HEK293 (cell line): ENCODE measurements at regions not wholly inside any gene's neighbourhood (a gene's known extent, or its start where the extent isn't known, plus 50 kb on each side); places are given as distances from the start of the nearest gene placed in this dataset.

Source experiments
- CTCF ChIA-PET: fragments of 350-600 bp; formaldehyde crosslinking; extraction: SDS; loops from one replicate; lab custom pipeline; 2021; ENCODE audit warnings: antibody characterized with exemption; lab: Yijun Ruan, JAX
- POLR2A ChIA-PET: fragments of 300-600 bp; formaldehyde crosslinking; extraction: SDS; loops from one replicate; lab custom pipeline; 2020; ENCODE audit warnings: antibody characterized with exemption, inconsistent platforms; lab: Yijun Ruan, JAX
- H3K27ac ChIP-seq: fragments of 200-500 bp; sonication (Bioruptor generic); 2 replicates; pipeline ENCODE4 v1.5.1; 2014; ENCODE audit warnings: low read depth, low read length, control low read depth, inconsistent platforms; ENCODE audit errors: extremely low read depth
- H3K36me3 ChIP-seq, 2 experiments: fragments of 200-500 bp in 1 of 2; sonication (Bioruptor generic) in 1 of 2; 1 replicate in 1 of 2; 2 replicates in 1 of 2; pipeline ENCODE4 v1.5.1; 2014 to 2017; ENCODE audit warnings: inconsistent platforms in 2 of 2, low read length in 2 of 2; ENCODE audit not compliant: control insufficient read depth in 2 of 2, insufficient read depth in 1 of 2
- H3K4me1 ChIP-seq: fragments of 200-500 bp; sonication (Bioruptor generic); 2 replicates; pipeline ENCODE4 v1.5.1; 2014; ENCODE audit warnings: mild to moderate bottlenecking, low read length, inconsistent platforms; ENCODE audit not compliant: control insufficient read depth, insufficient read depth
- H3K4me3 ChIP-seq: 2 replicates; pipeline ENCODE4 v1.5.1; 2011; ENCODE audit warnings: low read depth, mild to moderate bottlenecking, control low read depth, low read length, moderate library complexity
- H3K9me3 ChIP-seq: fragments of 200-500 bp; sonication (Bioruptor generic); 2 replicates; pipeline ENCODE4 v1.5.1; 2014; ENCODE audit warnings: low read depth, low read length, inconsistent platforms; ENCODE audit not compliant: control insufficient read depth, insufficient read depth
- BCL11A ChIP-seq: fragments of 450-650 bp; formaldehyde crosslinking; IDR thresholded peaks from 2 replicates; pipeline ENCODE4 v1.5.1; 2016; ENCODE audit warnings: low read depth, missing biosample characterization, missing genetic modification characterization
- GLI4 ChIP-seq: fragments of 450-650 bp; formaldehyde crosslinking; IDR thresholded peaks from 2 replicates; pipeline ENCODE4 v1.5.1; 2016; ENCODE audit warnings: missing biosample characterization, missing genetic modification characterization
- KLF8 ChIP-seq: fragments of 450-650 bp; formaldehyde crosslinking; IDR thresholded peaks from 2 replicates; pipeline ENCODE4 v1.5.1; 2016; ENCODE audit warnings: missing biosample characterization, missing genetic modification characterization
- MYNN ChIP-seq: fragments of 450-650 bp; formaldehyde crosslinking; IDR thresholded peaks from 2 replicates; pipeline ENCODE4 v1.5.1; 2016; ENCODE audit warnings: missing biosample characterization, missing genetic modification characterization, borderline replicate concordance
- MZF1 ChIP-seq: fragments of 450-650 bp; formaldehyde crosslinking; IDR thresholded peaks from 2 replicates; pipeline ENCODE4 v1.5.1; 2017; ENCODE audit warnings: missing biosample characterization, missing genetic modification characterization, borderline replicate concordance
- OSR2 ChIP-seq: fragments of 450-650 bp; formaldehyde crosslinking; IDR thresholded peaks from 2 replicates; pipeline ENCODE4 v1.5.1; 2016; ENCODE audit warnings: missing biosample characterization, missing genetic modification characterization
- TCF7L2 ChIP-seq: IDR thresholded peaks from 2 replicates; pipeline ENCODE4 v1.6.1; 2011; ENCODE audit warnings: low read depth, mild to moderate bottlenecking, inconsistent platforms, low read length, moderate library complexity, borderline replicate concordance
- ZEB2 ChIP-seq: fragments of 450-650 bp; formaldehyde crosslinking; IDR thresholded peaks from 2 replicates; pipeline ENCODE4 v1.5.1; 2016; ENCODE audit warnings: missing biosample characterization, missing genetic modification characterization
- ZNF184 ChIP-seq: fragments of 450-650 bp; IDR thresholded peaks from 2 replicates; pipeline ENCODE4 v1.5.1; 2018; ENCODE audit warnings: missing biosample characterization, mild to moderate bottlenecking, missing genetic modification characterization
- ZNF214 ChIP-seq: fragments of 450-650 bp; formaldehyde crosslinking; IDR thresholded peaks from 2 replicates; pipeline ENCODE4 v1.5.1; 2017; ENCODE audit warnings: missing biosample characterization, mild to moderate bottlenecking, missing genetic modification characterization, borderline replicate concordance
- ZNF24 ChIP-seq: fragments of 450-650 bp; formaldehyde crosslinking; IDR thresholded peaks from 2 replicates; pipeline ENCODE4 v1.5.1; 2016; ENCODE audit warnings: missing biosample characterization, missing genetic modification characterization
- ZNF324 ChIP-seq: fragments of 450-650 bp; formaldehyde crosslinking; IDR thresholded peaks from 2 replicates; pipeline ENCODE4 v1.5.1; 2016; ENCODE audit warnings: missing biosample characterization, missing genetic modification characterization
- ZNF335 ChIP-seq: fragments of 450-650 bp; formaldehyde crosslinking; conservative IDR thresholded peaks from 2 replicates; pipeline ENCODE4 v1.5.1; 2016; ENCODE audit warnings: missing biosample characterization, missing genetic modification characterization
- ZNF341 ChIP-seq: fragments of 450-650 bp; formaldehyde crosslinking; IDR thresholded peaks from 2 replicates; pipeline ENCODE4; 2016; ENCODE audit warnings: low read depth, missing biosample characterization, missing genetic modification characterization
- ZNF391 ChIP-seq: fragments of 450-650 bp; formaldehyde crosslinking; IDR thresholded peaks from 2 replicates; pipeline ENCODE4 v1.5.1; 2016; ENCODE audit warnings: low read depth, missing biosample characterization, missing genetic modification characterization, borderline replicate concordance
- ZNF48 ChIP-seq: fragments of 450-650 bp; formaldehyde crosslinking; IDR thresholded peaks from 2 replicates; pipeline ENCODE4 v1.5.1; 2016; ENCODE audit warnings: missing biosample characterization, missing genetic modification characterization
- ZNF510 ChIP-seq: fragments of 450-650 bp; formaldehyde crosslinking; IDR thresholded peaks from 2 replicates; pipeline ENCODE4 v1.5.1; 2018; ENCODE audit warnings: mild to moderate bottlenecking, missing genetic modification characterization, missing biosample characterization; ENCODE audit not compliant: insufficient replicate concordance
- ZNF558 ChIP-seq: fragments of 450-650 bp; formaldehyde crosslinking; IDR thresholded peaks from 2 replicates; pipeline ENCODE4 v1.5.1; 2016; ENCODE audit warnings: missing biosample characterization, missing genetic modification characterization
- ZNF624 ChIP-seq: fragments of 450-650 bp; formaldehyde crosslinking; IDR thresholded peaks from 2 replicates; pipeline ENCODE4 v1.5.1; 2017; ENCODE audit warnings: missing biosample characterization, missing genetic modification characterization
- ZNF654 ChIP-seq: fragments of 450-650 bp; formaldehyde crosslinking; IDR thresholded peaks from 2 replicates; pipeline ENCODE4 v1.5.1; 2016; ENCODE audit warnings: low read depth, missing biosample characterization, missing genetic modification characterization
- ZNF664 ChIP-seq: fragments of 450-650 bp; formaldehyde crosslinking; IDR thresholded peaks from 2 replicates; pipeline ENCODE4 v1.5.1; 2016; ENCODE audit warnings: missing biosample characterization, missing genetic modification characterization
- TF ChIP-seq, protein P1 (sequence below): fragments of 450-650 bp; formaldehyde crosslinking; IDR thresholded peaks from 2 replicates; pipeline ENCODE4 v1.5.1; 2016; ENCODE audit warnings: missing biosample characterization, missing genetic modification characterization
- TF ChIP-seq, protein P2 (sequence below): fragments of 450-650 bp; formaldehyde crosslinking; IDR thresholded peaks from 2 replicates; pipeline ENCODE4 v1.5.1; 2016; ENCODE audit warnings: missing biosample characterization, missing genetic modification characterization
- TF ChIP-seq, protein P3 (sequence below): fragments of 450-650 bp; formaldehyde crosslinking; IDR thresholded peaks from 2 replicates; pipeline ENCODE4 v1.5.1; 2016; ENCODE audit warnings: missing biosample characterization, missing genetic modification characterization
- TF ChIP-seq, protein P4 (sequence below): fragments of 450-650 bp; formaldehyde crosslinking; IDR thresholded peaks from 2 replicates; pipeline ENCODE4 v1.5.1; 2017; ENCODE audit warnings: missing biosample characterization, missing genetic modification characterization
- TF ChIP-seq, protein P5 (sequence below): fragments of 450-650 bp; formaldehyde crosslinking; IDR thresholded peaks from 2 replicates; pipeline ENCODE4 v1.5.1; 2016; ENCODE audit warnings: missing biosample characterization, missing genetic modification characterization

DNA sequence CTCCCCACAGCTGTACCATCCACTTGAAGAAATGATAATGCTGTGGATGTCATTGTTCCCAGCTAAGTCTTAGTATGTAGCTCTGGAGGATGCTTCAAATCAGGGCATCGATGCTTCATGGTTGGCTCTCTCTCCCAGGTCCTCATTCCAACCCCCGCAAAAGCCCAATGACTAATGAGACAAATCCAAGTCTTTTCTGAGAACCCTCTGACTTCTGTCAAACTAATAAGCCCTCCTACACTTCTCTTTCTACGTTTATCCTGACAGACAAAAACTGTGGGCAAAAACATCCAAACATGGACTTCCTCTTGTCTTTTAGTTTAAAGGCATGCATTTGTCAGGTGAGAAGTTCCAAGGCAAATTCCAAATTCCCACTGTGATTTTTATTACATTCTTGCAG, 260.4 kb upstream of the TAC1 start:
- no peaks in the 10 kb centered on the region for H3K9me3 ChIP-seq
- TF ChIP-seq, protein P1, sequence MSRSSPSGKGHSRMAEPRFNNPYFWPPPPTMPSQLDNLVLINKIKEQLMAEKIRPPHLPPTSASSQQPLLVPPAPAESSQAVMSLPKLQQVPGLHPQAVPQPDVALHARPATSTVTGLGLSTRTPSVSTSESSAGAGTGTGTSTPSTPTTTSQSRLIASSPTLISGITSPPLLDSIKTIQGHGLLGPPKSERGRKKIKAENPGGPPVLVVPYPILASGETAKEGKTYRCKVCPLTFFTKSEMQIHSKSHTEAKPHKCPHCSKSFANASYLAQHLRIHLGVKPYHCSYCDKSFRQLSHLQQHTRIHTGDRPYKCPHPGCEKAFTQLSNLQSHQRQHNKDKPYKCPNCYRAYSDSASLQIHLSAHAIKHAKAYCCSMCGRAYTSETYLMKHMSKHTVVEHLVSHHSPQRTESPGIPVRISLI (tag by site-specific recombination): no peak
- TF ChIP-seq, protein P2, sequence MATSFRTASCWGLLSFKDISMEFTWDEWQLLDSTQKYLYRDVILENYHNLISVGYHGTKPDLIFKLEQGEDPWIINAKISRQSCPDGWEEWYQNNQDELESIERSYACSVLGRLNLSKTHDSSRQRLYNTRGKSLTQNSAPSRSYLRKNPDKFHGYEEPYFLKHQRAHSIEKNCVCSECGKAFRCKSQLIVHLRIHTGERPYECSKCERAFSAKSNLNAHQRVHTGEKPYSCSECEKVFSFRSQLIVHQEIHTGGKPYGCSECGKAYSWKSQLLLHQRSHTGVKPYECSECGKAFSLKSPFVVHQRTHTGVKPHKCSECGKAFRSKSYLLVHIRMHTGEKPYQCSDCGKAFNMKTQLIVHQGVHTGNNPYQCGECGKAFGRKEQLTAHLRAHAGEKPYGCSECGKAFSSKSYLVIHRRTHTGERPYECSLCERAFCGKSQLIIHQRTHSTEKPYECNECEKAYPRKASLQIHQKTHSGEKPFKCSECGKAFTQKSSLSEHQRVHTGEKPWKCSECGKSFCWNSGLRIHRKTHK: no peak
- TF ChIP-seq ZNF558 (tag by site-specific recombination): no peak
- TF ChIP-seq, all 188 proteins: peak for 0
- H3K36me3 ChIP-seq: no peaks in the 10 kb centered on the region
- POLR2A ChIA-PET: no interaction called here
- H3K27ac ChIP-seq: no peak overlapping the region
- CTCF ChIA-PET: no interaction called here
- H3K4me1 ChIP-seq: no peaks in the 10 kb centered on the region
- H3K4me3 ChIP-seq: no peak overlapping the region

DNA sequence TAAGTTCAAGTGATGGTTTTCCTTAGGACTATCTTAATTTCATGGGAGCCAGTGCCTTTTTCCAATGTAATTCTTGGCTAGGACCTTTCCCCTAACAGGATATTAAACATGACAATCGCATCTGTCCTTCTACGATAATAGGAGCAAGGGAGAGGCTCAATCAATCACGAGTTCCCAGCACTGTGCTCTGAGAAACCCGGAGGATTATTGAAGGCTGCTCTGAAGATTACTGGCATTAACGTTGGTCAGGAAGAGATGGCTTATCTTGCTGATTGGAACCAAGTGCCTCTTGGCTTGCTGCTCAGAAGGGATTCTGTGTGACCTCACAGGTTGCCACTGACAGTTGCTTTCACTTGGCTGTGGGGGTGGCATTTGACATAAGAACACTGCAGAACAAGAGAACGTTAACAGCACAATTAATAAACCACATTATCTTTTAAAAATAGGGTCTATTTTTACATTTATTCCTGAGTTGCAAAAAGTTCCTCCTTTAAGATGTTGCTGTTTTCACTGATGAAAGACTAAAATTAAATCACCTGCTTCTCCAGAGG, 252.1 kb upstream of the TAC1 start:
- Histone ChIP-seq H3K9me3 (no peaks in the 10 kb centered on the region), H3K4me1 (no peaks in the 10 kb centered on the region), H3K36me3 (no peaks in the 10 kb centered on the region), H3K27ac (no peak overlapping the region)
- POLR2A ChIA-PET: no interaction called here
- TF ChIP-seq ZNF654 (no peak), ZEB2 (tag by site-specific recombination) (no peak), ZNF391 (tag by site-specific recombination) (no peak), ZNF24 (no peak), BCL11A (no peak), MYNN (tag by site-specific recombination) (no peak), ZNF184 (tag by site-specific recombination) (no peak), ZNF335 (no peak), ZNF214 (tag by site-specific recombination) (no peak), ZNF510 (tag by site-specific recombination) (no peak)
- TF ChIP-seq, protein P3, sequence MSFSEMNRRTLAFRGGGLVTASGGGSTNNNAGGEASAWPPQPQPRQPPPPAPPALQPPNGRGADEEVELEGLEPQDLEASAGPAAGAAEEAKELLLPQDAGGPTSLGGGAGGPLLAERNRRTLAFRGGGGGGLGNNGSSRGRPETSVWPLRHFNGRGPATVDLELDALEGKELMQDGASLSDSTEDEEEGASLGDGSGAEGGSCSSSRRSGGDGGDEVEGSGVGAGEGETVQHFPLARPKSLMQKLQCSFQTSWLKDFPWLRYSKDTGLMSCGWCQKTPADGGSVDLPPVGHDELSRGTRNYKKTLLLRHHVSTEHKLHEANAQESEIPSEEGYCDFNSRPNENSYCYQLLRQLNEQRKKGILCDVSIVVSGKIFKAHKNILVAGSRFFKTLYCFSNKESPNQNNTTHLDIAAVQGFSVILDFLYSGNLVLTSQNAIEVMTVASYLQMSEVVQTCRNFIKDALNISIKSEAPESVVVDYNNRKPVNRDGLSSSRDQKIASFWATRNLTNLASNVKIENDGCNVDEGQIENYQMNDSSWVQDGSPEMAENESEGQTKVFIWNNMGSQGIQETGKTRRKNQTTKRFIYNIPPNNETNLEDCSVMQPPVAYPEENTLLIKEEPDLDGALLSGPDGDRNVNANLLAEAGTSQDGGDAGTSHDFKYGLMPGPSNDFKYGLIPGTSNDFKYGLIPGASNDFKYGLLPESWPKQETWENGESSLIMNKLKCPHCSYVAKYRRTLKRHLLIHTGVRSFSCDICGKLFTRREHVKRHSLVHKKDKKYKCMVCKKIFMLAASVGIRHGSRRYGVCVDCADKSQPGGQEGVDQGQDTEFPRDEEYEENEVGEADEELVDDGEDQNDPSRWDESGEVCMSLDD (tag by site-specific recombination): no peak
- TF ChIP-seq, all 188 proteins: peak for 0
- H3K4me3 ChIP-seq: no peak overlapping the region
- CTCF ChIA-PET: no interaction called here

DNA sequence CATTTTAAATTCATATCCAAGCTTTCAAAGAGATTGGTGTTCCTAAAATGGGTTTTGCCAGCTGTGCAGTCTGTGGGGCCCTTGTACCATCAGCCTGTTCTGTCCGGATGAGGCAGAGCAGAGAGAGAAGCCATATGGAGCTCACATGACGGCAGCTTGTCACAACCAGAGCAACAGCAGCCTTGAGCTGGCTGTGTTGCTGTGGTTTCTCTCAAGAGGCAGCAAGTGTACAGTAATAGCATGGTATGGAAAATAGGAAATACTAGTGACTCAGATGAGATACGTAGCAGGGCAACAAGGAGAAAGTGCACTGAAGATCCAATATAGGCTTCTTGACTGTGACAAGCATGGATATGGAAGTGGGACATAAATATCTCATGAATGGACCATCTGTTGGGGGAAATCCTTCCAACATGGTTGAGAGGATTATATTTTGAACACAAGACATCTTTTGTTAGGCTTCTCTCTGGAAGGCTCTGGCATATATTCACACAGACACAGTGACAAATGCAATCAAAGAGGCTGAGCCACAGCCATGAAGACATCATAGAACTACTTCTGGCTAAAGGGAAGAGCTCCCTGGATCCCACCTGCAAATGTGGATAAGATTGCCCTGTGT, 251.0 kb upstream of the TAC1 start:
- H3K36me3 ChIP-seq: no peaks in the 10 kb centered on the region
- POLR2A ChIA-PET: no interaction called here
- CTCF ChIA-PET: interaction anchor here (0.6 to 0.9 kb wide), 2 partner anchors 354 to 364 kb away, joined by 3 to 4 read pairs; no protein-coding TSS in a partner anchor
- no peaks in the 10 kb centered on the region for H3K4me1 ChIP-seq
- no peak overlapping the region for H3K4me3 ChIP-seq
- H3K9me3 ChIP-seq: no peaks in the 10 kb centered on the region
- H3K27ac ChIP-seq: no peak overlapping the region
- TF ChIP-seq TCF7L2 (no peak), ZNF624 (tag by site-specific recombination) (no peak), MZF1 (no peak), KLF8 (tag by site-specific recombination) (no peak), ZNF341 (tag by site-specific recombination) (no peak), ZNF24 (no peak), ZNF664 (tag by site-specific recombination) (no peak), OSR2 (tag by site-specific recombination) (no peak), ZNF48 (tag by site-specific recombination) (no peak), ZNF324 (tag by site-specific recombination) (no peak), GLI4 (tag by site-specific recombination) (no peak)
- TF ChIP-seq, protein P4, sequence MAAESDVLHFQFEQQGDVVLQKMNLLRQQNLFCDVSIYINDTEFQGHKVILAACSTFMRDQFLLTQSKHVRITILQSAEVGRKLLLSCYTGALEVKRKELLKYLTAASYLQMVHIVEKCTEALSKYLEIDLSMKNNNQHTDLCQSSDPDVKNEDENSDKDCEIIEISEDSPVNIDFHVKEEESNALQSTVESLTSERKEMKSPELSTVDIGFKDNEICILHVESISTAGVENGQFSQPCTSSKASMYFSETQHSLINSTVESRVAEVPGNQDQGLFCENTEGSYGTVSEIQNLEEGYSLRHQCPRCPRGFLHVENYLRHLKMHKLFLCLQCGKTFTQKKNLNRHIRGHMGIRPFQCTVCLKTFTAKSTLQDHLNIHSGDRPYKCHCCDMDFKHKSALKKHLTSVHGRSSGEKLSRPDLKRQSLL: no peak
- TF ChIP-seq, protein P5, sequence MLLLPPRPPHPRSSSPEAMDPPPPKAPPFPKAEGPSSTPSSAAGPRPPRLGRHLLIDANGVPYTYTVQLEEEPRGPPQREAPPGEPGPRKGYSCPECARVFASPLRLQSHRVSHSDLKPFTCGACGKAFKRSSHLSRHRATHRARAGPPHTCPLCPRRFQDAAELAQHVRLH (tag by site-specific recombination): no peak
